ENCODE measurements at regions not wholly inside any gene's neighbourhood (a gene's known extent, or its start where the extent isn't known, plus 50 kb on each side); places are given as distances from the start of the nearest gene placed in this dataset.
"Not testable (repeated sequence)": the region's sequence is repeated elsewhere in the genome, so short reads cannot be mapped to it uniquely, and the experiment has no call there.

- no peak for DNase-seq
Observed at GRCh38 chr9:73890685-73891277, 606.4 kb upstream of the RORB start.

GRCh38 chr9:73892335-73892734, 604.8 kb upstream of the RORB start:
- DNase-seq: no peak

- no peak for DNase-seq
Observed at GRCh38 chr9:73893230-73893629, 603.9 kb upstream of the RORB start.

GRCh38 chr9:73896061-73896460, 601.1 kb upstream of the RORB start:
- no peak for DNase-seq

GRCh38 chr9:73906671-73907070, 590.5 kb upstream of the RORB start:
- no peak for DNase-seq

GRCh38 chr9:73911804-73912203, 585.3 kb upstream of the RORB start:
- DNase-seq: no peak

GRCh38 chr9:73916016-73916673, 581.0 kb upstream of the RORB start:
- DNase-seq: no peak

- no peak for DNase-seq
Observed at GRCh38 chr9:73919712-73920111, 577.4 kb upstream of the RORB start.

DNA sequence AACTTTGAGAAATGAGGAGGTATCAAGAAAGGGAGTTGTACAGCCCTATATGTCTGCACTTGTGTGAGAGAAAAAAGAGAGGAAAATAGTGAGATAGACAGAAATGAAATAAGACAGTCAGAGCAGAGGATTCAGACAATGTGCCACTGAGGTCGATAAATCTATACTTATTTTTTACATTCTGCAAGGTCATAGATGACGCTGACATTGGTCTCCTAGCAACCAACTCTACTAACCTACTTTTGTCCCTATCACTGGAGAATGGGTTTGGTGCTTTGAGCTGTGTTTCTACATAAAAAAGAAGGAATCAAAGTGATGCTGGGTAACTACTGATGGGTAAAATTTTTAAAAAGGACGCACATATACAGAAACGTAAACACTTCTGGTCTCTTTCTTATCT, 573.3 kb upstream of the RORB start:
- no peak for DNase-seq

DNA sequence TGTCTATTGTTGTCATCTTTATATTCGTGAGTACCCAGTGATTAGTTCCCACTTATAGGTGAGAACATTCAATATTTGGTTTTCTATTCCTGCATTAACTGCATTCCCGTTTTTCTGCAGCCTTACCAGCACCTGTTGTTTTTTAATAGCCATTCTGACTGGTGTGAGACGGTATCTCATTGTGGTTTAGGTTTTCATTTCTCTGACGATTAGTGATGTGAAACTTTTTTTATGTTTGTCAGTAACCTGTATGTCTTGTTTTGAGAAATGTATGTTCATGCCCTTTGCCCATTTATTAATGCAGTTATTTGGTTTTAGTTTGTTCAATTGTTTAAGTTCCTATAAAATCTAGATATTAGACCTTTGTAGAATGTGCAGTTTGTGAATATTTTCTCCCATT, 546.0 kb upstream of the RORB start:
- DNase-seq: no peak

DNA sequence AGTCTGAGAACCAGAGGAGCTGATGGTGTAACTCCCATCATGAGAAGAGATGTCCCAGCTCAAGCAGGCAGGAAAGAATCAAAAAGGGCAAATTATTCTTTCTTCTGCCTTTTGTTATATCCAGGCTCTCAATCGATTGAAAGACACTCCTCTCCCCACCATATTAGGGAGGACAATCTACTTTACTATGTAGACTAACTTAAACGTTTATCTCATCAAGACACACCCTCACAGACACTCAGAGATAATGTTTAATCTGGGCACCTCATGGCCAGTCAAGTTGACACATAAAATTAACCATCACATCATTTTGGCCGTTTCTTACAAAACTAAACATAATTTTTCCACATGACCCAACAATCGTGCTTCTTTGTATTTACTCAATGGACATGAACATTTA, 534.3 kb upstream of the RORB start:
- no peak for DNase-seq

GRCh38 chr9:73969936-73970335, 527.2 kb upstream of the RORB start:
- DNase-seq: no peak

GRCh38 chr9:73976424-73976823, 520.7 kb upstream of the RORB start:
- DNase-seq: not testable (repeated sequence)

GRCh38 chr9:73979894-73980264, 517.3 kb upstream of the RORB start:
- no peak for DNase-seq

GRCh38 chr9:73980754-73981153, 516.4 kb upstream of the RORB start:
- no peak for DNase-seq

- DNase-seq: no peak
Observed at GRCh38 chr9:73981405-73981804, 515.7 kb upstream of the RORB start.

GRCh38 chr9:73995836-73996235, 501.3 kb upstream of the RORB start:
- no peak for DNase-seq

DNA sequence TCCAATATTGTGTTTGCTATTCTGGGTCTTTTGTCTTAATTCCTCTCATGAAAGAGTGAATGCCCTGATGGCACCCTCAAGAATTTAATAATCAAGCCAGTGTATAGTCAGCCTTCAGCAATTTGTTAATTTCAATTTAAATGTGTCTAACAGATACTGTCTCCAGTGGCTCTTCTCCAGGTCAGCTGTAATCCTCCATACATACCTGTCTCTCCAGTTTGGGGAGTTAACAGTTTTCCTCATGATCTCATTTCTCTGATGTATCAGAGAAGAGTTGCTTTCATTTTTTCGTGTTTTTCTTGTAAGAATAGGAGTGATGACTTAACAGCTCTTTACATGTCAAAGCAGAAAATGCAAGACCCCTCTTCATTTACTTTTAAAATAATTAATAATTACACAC, 500.3 kb upstream of the RORB start:
- no peak for DNase-seq

- DNase-seq: no peak
Observed at GRCh38 chr9:74001382-74001781, 495.8 kb upstream of the RORB start.

GRCh38 chr9:74006935-74007334, 490.2 kb upstream of the RORB start:
- no peak for DNase-seq

GRCh38 chr9:74007833-74008232, 489.3 kb upstream of the RORB start:
- DNase-seq: no peak

DNA sequence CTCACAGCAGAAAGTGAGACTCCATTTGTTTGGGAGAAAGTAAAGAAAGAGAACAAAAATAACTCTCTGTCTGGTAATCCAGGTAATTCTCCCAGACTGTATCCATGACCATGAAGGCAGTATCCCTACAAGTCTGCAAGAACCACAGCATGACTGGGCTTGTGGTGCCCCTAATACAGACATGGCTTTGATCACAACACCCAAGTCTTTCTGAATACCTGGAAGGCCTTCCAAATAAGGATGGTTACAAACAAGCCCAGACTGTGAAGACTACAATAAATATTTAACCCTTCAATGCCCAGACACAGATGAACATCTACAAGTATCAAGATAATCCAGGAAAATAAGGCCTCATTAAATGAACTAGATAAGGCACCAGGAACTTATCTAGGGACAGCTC, 481.1 kb upstream of the RORB start:
- no peak for DNase-seq

GRCh38 chr9:74025402-74025925, 471.7 kb upstream of the RORB start:
- DNase-seq: peak; percentile 5

GRCh38 chr9:74032421-74032820, 464.7 kb upstream of the RORB start:
- DNase-seq: no peak

DNA sequence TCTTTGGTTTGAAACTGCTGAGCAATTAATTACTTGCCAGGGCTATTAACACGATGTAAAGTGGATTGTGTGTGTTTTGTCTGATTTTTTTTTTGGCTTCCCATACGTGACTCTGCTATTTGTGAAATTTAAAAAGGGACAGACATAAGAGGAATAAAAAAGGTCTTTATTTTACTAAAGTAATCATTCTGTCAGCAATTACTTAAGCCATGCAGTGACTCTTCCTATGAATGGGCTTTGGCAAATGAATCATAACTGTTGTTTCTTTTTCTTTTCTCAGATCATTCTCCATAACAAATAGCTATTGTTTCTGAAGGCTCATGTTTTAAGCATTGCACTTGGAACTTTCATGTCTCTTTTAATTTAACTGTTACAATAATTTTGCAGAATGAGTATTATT, 461.3 kb upstream of the RORB start:
- DNase-seq: no peak
